Activated CD4-positive, alpha-beta T cell treated with anti-CD3 and anti-CD28 coated beads, Interleukin-2, amount 10 ng/mL, durations not matched to agents 7 days and 5 days (primary cell): ENCODE measurements at regions not wholly inside any gene's neighbourhood (a gene's known extent, or its start where the extent isn't known, plus 50 kb on each side); places are given as distances from the start of the nearest gene placed in this dataset.
A peak's percentile ranks its signal among the peaks of the same experiment; 100 is the strongest.

Source experiments
- CTCF ChIA-PET: fragments of 350-600 bp; sonication (Branson Sonifier 250); formaldehyde crosslinking; loops from one replicate; lab custom pipeline; 2021; ENCODE audit warnings: antibody characterized with exemption; lab: Charles Lee
- POLR2A ChIA-PET: fragments of 350-600 bp; sonication (Branson Sonifier 250); formaldehyde crosslinking; loops from one replicate; lab custom pipeline; 2021; ENCODE audit warnings: antibody characterized with exemption; lab: Charles Lee
- DNase-seq: peaks from one replicate; pipeline ENCODE4 v3.0.0-alpha.2; 2020
- H3K27ac Mint-ChIP-seq: one replicate; pipeline ENCODE4 v1.8.0; 2021; ENCODE audit warnings: mild to moderate bottlenecking, moderate library complexity, mixed read lengths
- H3K27me3 Mint-ChIP-seq: one replicate; pipeline ENCODE4 v1.8.0; 2021; ENCODE audit warnings: mixed read lengths
- H3K36me3 Mint-ChIP-seq: one replicate; pipeline ENCODE4 v1.8.0; 2021; ENCODE audit warnings: low read depth, mixed read lengths
- H3K4me1 Mint-ChIP-seq: one replicate; pipeline ENCODE4 v1.8.0; 2021; ENCODE audit warnings: mixed read lengths
- H3K4me3 Mint-ChIP-seq: one replicate; pipeline ENCODE4 v1.8.0; 2021; ENCODE audit warnings: mild to moderate bottlenecking, moderate library complexity, mixed read lengths
- H3K9me3 Mint-ChIP-seq: one replicate; pipeline ENCODE4 v1.8.0; 2021; ENCODE audit warnings: mixed read lengths

DNA sequence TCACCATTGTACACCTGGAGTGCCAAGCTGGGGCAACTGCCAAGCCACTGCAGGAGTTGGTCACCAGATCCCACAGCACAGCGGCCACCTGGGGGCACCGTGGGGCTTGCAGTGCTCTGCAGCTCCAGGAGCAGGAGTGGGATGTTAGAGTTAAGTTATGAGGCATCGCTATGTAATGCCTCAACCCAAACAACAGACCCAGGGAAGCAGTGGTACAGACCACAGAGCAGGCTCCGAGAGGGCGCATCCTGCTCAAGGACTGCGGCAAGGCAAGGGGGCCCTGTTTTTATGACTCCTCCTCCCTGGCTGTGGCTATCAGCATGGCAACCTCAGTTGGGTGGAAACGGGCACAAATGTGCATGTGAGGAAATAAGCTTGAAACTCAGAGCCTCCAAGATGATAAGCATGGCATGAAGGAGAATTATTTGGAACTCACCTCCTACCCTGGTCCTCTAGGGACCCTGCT is 63.1 kb downstream of the ARL6IP4 start:
- DNase-seq, result peak; percentile 78
- Mint-ChIP-seq H3K4me3 (no peak overlapping the region), H3K4me1 (peaks cover 27% of the 10 kb centered on the region), H3K9me3 (no peaks in the 10 kb centered on the region), H3K36me3 (no peaks in the 10 kb centered on the region), H3K27me3 (no peaks in the 10 kb centered on the region), H3K27ac (peak overlapping the region; percentile 71)
- POLR2A ChIA-PET, result interaction anchor here (0.6 kb wide), 1 partner anchor 189 kb away, joined by 4 read pairs; the partner anchor contains the start of gene MPHOSPH9
- CTCF ChIA-PET, result interaction anchor here (0.6 to 2.9 kb wide), 22 partner anchors 10 to 356 kb away, joined by 3 to 19 read pairs (median 4); partner anchors contain the start of gene PITPNM2

- ChIA-PET POLR2A (no interaction called here), CTCF (interaction anchor here (0.6 to 2.9 kb wide), 16 partner anchors 11 to 357 kb away, joined by 3 to 19 read pairs (median 6); partner anchors contain the start of gene PITPNM2)
- Mint-ChIP-seq H3K9me3 (no peaks in the 10 kb centered on the region), H3K27me3 (no peaks in the 10 kb centered on the region), H3K4me1 (peaks cover 24% of the 10 kb centered on the region), H3K4me3 (no peak overlapping the region), H3K36me3 (no peaks in the 10 kb centered on the region), H3K27ac (peak overlapping the region; percentile 71)
- DNase-seq, result no peak
Measured at GRCh38 chr12:123042833-123043232, 62.4 kb downstream of the ARL6IP4 start.

DNA sequence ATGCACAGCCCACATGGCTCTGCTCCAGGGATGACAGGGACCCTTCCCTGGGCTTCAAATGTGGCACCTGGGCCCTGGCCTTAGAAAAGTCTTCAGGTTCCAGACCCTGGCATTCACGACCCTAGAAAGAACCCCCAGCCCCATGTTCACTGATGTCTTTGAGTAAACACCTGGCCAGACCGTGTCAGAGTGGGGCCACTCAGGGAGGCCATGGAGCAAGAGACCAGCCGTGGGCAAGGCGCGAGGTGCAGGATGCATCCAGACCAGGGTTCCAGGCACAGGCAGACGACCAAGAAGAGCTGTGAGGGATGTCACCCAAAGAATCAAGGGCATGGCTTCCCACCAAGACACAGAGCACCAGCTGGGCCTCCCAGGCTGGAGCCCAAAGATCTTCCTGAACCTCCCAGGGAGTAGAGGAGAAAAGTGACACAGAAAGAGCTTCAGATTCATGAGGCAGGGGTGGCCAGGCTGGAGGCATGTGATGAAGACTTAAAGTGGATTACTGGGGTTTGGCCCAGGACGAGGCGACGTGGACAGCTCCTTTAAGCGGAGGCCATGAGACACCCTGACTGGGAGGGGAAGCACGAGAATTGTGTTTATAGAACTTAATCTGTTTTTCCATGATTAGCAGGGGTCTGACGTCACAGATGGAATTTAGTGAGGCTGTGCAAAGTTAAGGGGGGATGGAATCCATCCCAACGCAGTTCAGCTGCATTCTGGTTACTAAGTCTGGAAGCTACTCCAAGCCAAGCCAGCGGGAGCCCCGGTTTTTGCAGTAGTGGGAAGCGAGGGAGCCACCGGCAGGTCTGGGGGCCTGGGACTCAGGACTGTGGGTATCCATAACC is 61.6 kb downstream of the ARL6IP4 start:
- Mint-ChIP-seq H3K36me3 (no peaks in the 10 kb centered on the region), H3K4me1 (peaks cover 24% of the 10 kb centered on the region), H3K9me3 (no peaks in the 10 kb centered on the region), H3K4me3 (no peak overlapping the region), H3K27ac (no peak overlapping the region), H3K27me3 (no peaks in the 10 kb centered on the region)
- POLR2A ChIA-PET, result no interaction called here
- CTCF ChIA-PET, result interaction anchor here (0.6 to 2.6 kb wide), 9 partner anchors 11 to 196 kb away, joined by 3 to 15 read pairs (median 4); no protein-coding TSS in a partner anchor
- DNase-seq, result no peak

DNA sequence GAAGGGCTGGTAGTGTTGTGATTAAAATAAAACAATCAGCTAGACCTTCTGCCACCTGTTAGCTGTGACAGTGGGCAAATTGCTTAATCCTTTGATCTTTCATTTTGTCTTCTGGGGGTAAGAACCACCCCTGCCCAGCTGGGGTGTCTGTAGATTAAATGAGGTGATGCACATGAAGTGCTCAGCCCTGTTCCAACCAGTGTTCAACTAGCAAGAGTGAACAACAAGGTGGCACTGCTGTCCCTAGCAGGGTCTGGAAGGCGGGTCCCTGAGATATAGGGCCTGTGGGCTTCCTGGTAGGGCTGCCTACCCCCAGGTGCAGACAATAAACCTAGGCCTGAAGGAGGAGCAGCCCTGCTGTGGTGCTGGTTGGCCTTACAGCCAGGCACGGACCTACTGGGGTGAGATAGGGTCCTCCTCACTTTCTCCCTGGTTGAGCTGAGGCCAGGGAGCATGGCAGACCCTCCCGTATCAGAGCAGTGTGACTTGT is 60.6 kb downstream of the ARL6IP4 start:
- CTCF ChIA-PET, result interaction anchor here (0.6 kb wide), 1 partner anchor 125 kb away, joined by 3 read pairs; no protein-coding TSS in a partner anchor
- POLR2A ChIA-PET, result no interaction called here
- DNase-seq, result no peak

DNA sequence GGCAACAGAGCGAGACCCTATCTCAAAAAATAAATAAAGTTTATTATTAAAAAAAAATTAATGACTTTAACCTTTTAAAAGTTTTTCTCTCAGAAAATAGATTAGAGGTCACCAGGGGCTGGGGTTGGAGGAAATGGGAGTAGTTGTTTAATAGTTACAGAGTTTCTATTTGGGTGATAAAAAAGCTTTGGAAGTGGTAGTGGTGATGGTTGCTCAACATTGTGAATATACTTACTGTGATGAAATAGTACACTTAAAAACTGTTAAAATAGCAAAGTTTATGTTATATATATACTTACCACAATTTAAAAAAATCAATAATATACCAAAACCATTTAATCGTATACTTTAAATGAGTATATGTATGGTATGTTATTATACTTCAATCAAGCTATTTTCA is 59.6 kb downstream of the ARL6IP4 start:
- Mint-ChIP-seq H3K27ac (no peak overlapping the region), H3K4me3 (no peak overlapping the region), H3K27me3 (no peaks in the 10 kb centered on the region), H3K9me3 (no peaks in the 10 kb centered on the region), H3K36me3 (no peaks in the 10 kb centered on the region), H3K4me1 (peaks cover 24% of the 10 kb centered on the region)
- no peak for DNase-seq
- CTCF ChIA-PET, result interaction anchor here (0.5 kb wide), 1 partner anchor 197 kb away, joined by 4 read pairs; no protein-coding TSS in a partner anchor
- POLR2A ChIA-PET, result no interaction called here

More for the DNA sequence above, 60.6 kb downstream of the ARL6IP4 start:
- Mint-ChIP-seq H3K9me3 (no peaks in the 10 kb centered on the region), H3K27me3 (no peaks in the 10 kb centered on the region), H3K27ac (no peak overlapping the region), H3K36me3 (no peaks in the 10 kb centered on the region), H3K4me3 (no peak overlapping the region), H3K4me1 (peaks cover 24% of the 10 kb centered on the region)

- Mint-ChIP-seq H3K4me3 (no peak overlapping the region), H3K27me3 (no peaks in the 10 kb centered on the region), H3K9me3 (no peaks in the 10 kb centered on the region), H3K4me1 (peaks cover 23% of the 10 kb centered on the region), H3K27ac (no peak overlapping the region), H3K36me3 (no peaks in the 10 kb centered on the region)
- ChIA-PET CTCF (interaction anchor here (0.6 to 0.9 kb wide), 2 partner anchors 21 to 81 kb away, joined by 3 read pairs; no protein-coding TSS in a partner anchor), POLR2A (no interaction called here)
- DNase-seq, result no peak
Measured at GRCh38 chr12:123038966-123039365, 58.5 kb downstream of the ARL6IP4 start.

DNA sequence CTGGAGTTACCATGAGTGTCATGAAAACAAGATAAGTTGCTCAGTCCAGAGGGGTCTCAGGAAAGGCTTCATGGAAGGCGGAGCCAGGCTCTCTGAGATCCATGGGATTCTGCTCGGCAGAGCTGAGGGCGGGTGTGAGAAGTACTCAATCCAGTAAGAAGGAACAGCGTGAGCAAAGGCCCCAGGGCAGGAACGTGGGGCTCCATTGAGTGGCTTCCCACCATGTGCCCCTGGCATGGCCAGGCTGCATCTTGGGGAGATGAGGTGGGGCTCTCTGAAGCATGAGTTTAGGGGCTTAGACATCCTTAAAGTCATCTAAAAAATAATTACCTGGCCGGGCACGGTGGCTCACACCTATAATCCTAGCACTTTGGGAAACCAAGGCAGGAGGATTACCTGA is 58.0 kb downstream of the ARL6IP4 start:
- POLR2A ChIA-PET, result no interaction called here
- no peak for DNase-seq
- H3K4me1 Mint-ChIP-seq, result peaks cover 23% of the 10 kb centered on the region
- CTCF ChIA-PET, result interaction anchor here (0.5 to 1.0 kb wide), 5 partner anchors 21 to 388 kb away, joined by 3 to 4 read pairs (median 3); no protein-coding TSS in a partner anchor
- no peaks in the 10 kb centered on the region for H3K9me3 Mint-ChIP-seq
- peaks cover 3% of the 10 kb centered on the region for H3K36me3 Mint-ChIP-seq
- no peak overlapping the region for H3K4me3 Mint-ChIP-seq
- H3K27me3 Mint-ChIP-seq, result no peaks in the 10 kb centered on the region
- H3K27ac Mint-ChIP-seq, result no peak overlapping the region

- Mint-ChIP-seq H3K36me3 (peaks cover 6% of the 10 kb centered on the region), H3K27me3 (no peaks in the 10 kb centered on the region), H3K27ac (no peak overlapping the region), H3K4me3 (no peak overlapping the region), H3K4me1 (peaks cover 22% of the 10 kb centered on the region), H3K9me3 (no peaks in the 10 kb centered on the region)
- POLR2A ChIA-PET, result no interaction called here
- CTCF ChIA-PET, result interaction anchor here (0.6 to 1.7 kb wide), 5 partner anchors 9 to 237 kb away, joined by 3 to 4 read pairs (median 3); no protein-coding TSS in a partner anchor
- no peak for DNase-seq
Measured at GRCh38 chr12:123037791-123038190, 57.3 kb downstream of the ARL6IP4 start.

DNA sequence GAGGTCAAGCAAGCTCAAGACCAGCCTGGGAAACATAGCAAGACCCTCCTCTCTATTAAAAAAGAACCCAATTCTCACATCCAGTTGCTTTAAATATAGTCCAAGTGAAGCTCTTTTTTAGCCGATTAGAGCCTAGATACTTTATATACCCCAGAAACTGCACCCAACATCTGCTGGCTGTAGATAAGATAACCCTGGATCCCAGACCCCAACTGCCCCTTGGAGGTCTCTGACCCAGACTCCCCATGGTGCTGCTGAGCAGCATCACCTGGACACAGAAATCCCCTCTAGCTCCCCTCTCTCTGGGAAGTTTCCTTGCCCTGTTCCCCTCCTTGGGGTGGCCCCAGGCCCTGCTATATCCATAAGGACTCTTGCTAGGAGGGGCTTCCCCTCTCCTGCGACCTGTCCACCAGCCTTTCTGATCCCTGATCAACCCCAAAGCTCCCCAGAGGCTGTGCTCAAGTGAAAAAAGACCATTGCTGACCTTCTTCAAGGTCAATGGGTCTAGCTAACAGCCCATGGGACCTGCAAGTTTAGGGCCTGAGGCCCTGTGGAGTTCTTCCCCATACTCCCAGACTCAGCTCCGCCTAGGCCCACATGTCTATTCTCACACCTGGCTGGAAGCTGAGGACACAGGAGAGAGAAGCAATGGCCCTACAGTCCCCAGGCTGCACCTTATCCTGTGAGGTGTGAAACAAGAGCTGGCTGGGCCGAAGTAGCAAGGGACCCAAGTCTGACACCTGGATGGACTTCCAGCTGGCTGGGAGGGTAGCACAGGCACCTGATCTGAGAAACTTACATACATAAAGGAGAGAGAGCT is 56.2 kb downstream of the ARL6IP4 start:
- Mint-ChIP-seq H3K36me3 (peaks cover 6% of the 10 kb centered on the region), H3K4me3 (no peak overlapping the region), H3K4me1 (peaks cover 22% of the 10 kb centered on the region), H3K27ac (peak overlapping the region; percentile 28), H3K27me3 (no peaks in the 10 kb centered on the region), H3K9me3 (no peaks in the 10 kb centered on the region)
- CTCF ChIA-PET, result interaction anchor here (0.8 to 1.7 kb wide), 9 partner anchors 8 to 201 kb away, joined by 3 to 5 read pairs (median 4); no protein-coding TSS in a partner anchor
- POLR2A ChIA-PET, result no interaction called here
- DNase-seq, result no peak

GRCh38 chr12:123035841-123036240 is 55.4 kb downstream of the ARL6IP4 start:
- CTCF ChIA-PET, result interaction anchor here (0.6 to 1.6 kb wide), 8 partner anchors 10 to 527 kb away, joined by 3 to 5 read pairs (median 4); no protein-coding TSS in a partner anchor
- Mint-ChIP-seq H3K36me3 (peaks cover 7% of the 10 kb centered on the region), H3K27me3 (no peaks in the 10 kb centered on the region), H3K27ac (no peak overlapping the region), H3K9me3 (no peaks in the 10 kb centered on the region), H3K4me3 (no peak overlapping the region), H3K4me1 (peaks cover 22% of the 10 kb centered on the region)
- POLR2A ChIA-PET, result no interaction called here
- no peak for DNase-seq

GRCh38 chr12:123034865-123035264 is 54.4 kb downstream of the ARL6IP4 start:
- Mint-ChIP-seq H3K36me3 (peaks cover 9% of the 10 kb centered on the region), H3K4me1 (peaks cover 22% of the 10 kb centered on the region), H3K27ac (no peak overlapping the region), H3K4me3 (no peak overlapping the region), H3K9me3 (no peaks in the 10 kb centered on the region), H3K27me3 (no peaks in the 10 kb centered on the region)
- DNase-seq, result no peak
- ChIA-PET POLR2A (no interaction called here), CTCF (interaction anchor here (0.6 kb wide), 1 partner anchor 19 kb away, joined by 3 read pairs; no protein-coding TSS in a partner anchor)

GRCh38 chr12:123034022-123034541 is 53.6 kb downstream of the ARL6IP4 start:
- H3K4me1 Mint-ChIP-seq, result peaks cover 22% of the 10 kb centered on the region
- H3K27me3 Mint-ChIP-seq, result no peaks in the 10 kb centered on the region
- POLR2A ChIA-PET, result no interaction called here
- peaks cover 9% of the 10 kb centered on the region for H3K36me3 Mint-ChIP-seq
- H3K4me3 Mint-ChIP-seq, result no peak overlapping the region
- CTCF ChIA-PET, result interaction anchor here (0.6 kb wide), 1 partner anchor 18 kb away, joined by 3 read pairs; no protein-coding TSS in a partner anchor
- peak overlapping the region; percentile 50 for H3K27ac Mint-ChIP-seq
- DNase-seq, result no peak
- no peaks in the 10 kb centered on the region for H3K9me3 Mint-ChIP-seq
